Right lobe of liver (tissue), 6 donors: ENCODE measurements at regions not wholly inside any gene's neighbourhood (a gene's known extent, or its start where the extent isn't known, plus 50 kb on each side); places are given as distances from the start of the nearest gene placed in this dataset.
"Not testable (repeated sequence)": the region's sequence is repeated elsewhere in the genome, so short reads cannot be mapped to it uniquely, and the experiment has no call there.

ENCODE experiments used
- ATAC-seq, 4 donors: fragments of 200-7000 bp; cut with Tn5 transposase; one replicate each; pipeline ENCODE4 v1.9.1; 2020; ENCODE audit warnings: mild to moderate bottlenecking in 4 of 4, moderate library complexity in 4 of 4
- DNase-seq, 3 donors: peaks; one replicate each; pipeline ENCODE4 v3.0.0-alpha.2; 2020
- H3K27ac ChIP-seq, 3 donors: fragments of 200-600 bp; one replicate each; pipeline ENCODE4 v1.8.0; 2022
- H3K27me3 ChIP-seq, 2 donors: fragments of 200-600 bp; one replicate each; pipeline ENCODE4 v1.8.0; 2022
- H3K36me3 ChIP-seq, 4 donors: fragments of 200-600 bp; sonication (generic) in 1 of 4; one replicate each; pipeline versions ENCODE4 v1.5.1 to v1.8.0; 2017 to 2022; ENCODE audit warnings: control low read depth in 1 of 4
- H3K4me1 ChIP-seq, 4 donors: fragments of 200-600 bp; sonication (generic) in 1 of 4; one replicate each; pipeline versions ENCODE4 v1.5.1 to v1.8.0; 2017 to 2022; ENCODE audit warnings: control low read depth in 1 of 4
- H3K4me3 ChIP-seq, 3 donors: fragments of 200-600 bp; one replicate each; pipeline ENCODE4 v1.8.0; 2022
- H3K9me3 ChIP-seq, 4 donors: fragments of 200-600 bp; sonication (generic) in 1 of 4; one replicate each; pipeline versions ENCODE4 v1.5.1 to v1.8.0; 2017 to 2022; ENCODE audit warnings: control low read depth in 1 of 4
- POLR2A ChIP-seq: fragments of 450-650 bp; IDR thresholded peaks from one replicate; pipeline ENCODE4 v1.6.1; 2017; ENCODE audit warnings: antibody characterized with exemption, mild to moderate bottlenecking
- WGBS: methylation state at CpG from one replicate; pipeline ENCODE4 v1.1.6; 2018; ENCODE audit warnings: low coverage, low lambda C conversion rate; ENCODE audit not compliant: insufficient coverage; ENCODE audit errors: missing lambda C conversion rate; 5-methylcytosine and 5-hydroxymethylcytosine counted together
- intact Hi-C, 2 donors: fragments of 100-400 bp; cut with DNase I; formaldehyde crosslinking; loops; one replicate each; pipeline versions ENCODE4 v1.11.2 to v1.14.1; 2022
- TF ChIP-seq, protein P1 (sequence below), 4 donors: fragments of 200-600 bp in 3 of 4; fragments of 450-650 bp in 1 of 4; IDR thresholded peaks; one replicate each; pipeline versions ENCODE4 v1.5.1 to v1.8.0; 2016 to 2022; ENCODE audit warnings: antibody characterized with exemption in 4 of 4, mild to moderate bottlenecking in 2 of 4
- donor health status: DM: no; HTN: yes; CAD: no.
- donor health status: DM: no; HTN: no; CAD: no.
- donor health status: DM: no; HTN: no; CAD: no.
- donor health status: DM: no; HTN: yes; CAD: no.
- donor health status: DM: no; HTN: yes; CAD: no.

DNA sequence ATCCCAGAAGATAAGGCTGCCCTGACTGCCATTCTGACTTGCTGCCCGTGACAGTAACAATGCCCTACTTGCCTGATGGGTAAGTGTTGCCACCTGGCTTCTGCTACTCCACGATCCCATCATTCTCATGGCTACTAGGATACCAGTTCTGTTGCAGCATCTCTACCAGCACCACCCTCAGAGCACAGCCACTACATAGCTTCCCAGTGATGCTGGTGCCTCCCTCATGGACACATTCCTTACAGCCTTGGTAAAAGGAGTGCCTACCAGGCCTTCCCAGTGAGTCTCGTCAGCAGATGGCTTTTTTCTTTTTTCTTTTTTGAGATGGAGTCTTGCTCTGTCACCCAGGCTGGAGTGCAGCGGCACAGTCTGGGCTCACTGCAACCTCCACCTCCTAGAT, 84.4 kb upstream of the CMKLR1 start:
- WGBS: 56% methylated on average over 4 of the region's 4 CpGs
- Histone ChIP-seq H3K36me3 (no peaks in the 10 kb centered on the region), H3K27me3 (no peaks in the 10 kb centered on the region), H3K4me1 (no peaks in the 10 kb centered on the region), H3K4me3 (no peak overlapping the region), H3K27ac (no peak overlapping the region), H3K9me3 (no peaks in the 10 kb centered on the region)
- TF ChIP-seq, protein P1, sequence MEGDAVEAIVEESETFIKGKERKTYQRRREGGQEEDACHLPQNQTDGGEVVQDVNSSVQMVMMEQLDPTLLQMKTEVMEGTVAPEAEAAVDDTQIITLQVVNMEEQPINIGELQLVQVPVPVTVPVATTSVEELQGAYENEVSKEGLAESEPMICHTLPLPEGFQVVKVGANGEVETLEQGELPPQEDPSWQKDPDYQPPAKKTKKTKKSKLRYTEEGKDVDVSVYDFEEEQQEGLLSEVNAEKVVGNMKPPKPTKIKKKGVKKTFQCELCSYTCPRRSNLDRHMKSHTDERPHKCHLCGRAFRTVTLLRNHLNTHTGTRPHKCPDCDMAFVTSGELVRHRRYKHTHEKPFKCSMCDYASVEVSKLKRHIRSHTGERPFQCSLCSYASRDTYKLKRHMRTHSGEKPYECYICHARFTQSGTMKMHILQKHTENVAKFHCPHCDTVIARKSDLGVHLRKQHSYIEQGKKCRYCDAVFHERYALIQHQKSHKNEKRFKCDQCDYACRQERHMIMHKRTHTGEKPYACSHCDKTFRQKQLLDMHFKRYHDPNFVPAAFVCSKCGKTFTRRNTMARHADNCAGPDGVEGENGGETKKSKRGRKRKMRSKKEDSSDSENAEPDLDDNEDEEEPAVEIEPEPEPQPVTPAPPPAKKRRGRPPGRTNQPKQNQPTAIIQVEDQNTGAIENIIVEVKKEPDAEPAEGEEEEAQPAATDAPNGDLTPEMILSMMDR (IDR thresholded peaks at IDR 0.05): no peak
- no peak for TF ChIP-seq POLR2A
- DNase-seq (no peak), ATAC-seq (no peak)
- intact Hi-C loops: no loop called here

DNA sequence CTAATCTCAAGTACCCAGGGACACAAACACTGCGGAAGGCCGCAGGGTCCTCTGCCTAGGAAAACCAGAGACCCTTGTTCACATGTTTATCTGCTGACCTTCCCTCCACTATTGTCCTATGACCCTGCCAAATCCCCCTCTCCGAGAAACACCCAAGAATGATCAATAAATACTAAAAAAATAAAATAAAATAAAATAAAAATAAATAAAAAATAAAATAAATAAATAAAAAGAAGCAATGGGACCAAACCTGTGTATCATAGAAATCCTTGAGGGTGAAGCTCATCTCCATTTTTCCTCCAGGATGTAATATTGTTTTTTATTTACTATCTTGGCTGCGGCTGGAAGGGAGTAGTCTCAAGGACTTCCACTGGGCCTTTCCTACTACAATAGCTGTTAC, 82.0 kb upstream of the CMKLR1 start:
- intact Hi-C loops, H3K27me3 ChIP-seq, H3K4me3 ChIP-seq, H3K36me3 ChIP-seq, H3K9me3 ChIP-seq, H3K4me1 ChIP-seq, ATAC-seq, DNase-seq, H3K27ac ChIP-seq: not testable (repeated sequence)
- WGBS: 54% methylated on average over 2 of the region's 4 CpGs

DNA sequence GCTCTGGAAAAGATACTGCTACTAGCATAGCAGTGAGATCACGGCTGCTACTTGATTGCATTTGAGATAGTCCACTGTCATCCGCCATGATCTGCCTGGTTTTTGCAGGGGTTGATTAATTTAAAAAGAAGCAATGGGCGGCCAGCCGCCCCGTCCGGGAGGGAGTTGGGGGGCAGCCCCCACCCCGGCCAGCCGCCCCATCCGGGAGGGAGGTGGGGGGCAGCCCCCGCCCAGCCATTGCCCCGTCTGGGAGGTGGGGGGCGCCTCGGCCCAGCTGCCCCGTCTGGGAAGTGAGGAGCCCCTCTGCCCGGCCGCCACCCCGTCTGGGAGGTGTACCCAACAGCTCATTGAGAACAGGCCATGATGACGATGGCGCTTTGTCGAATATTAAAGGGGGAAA, 81.3 kb upstream of the CMKLR1 start:
- WGBS: 56% methylated on average over 9 of the region's 20 CpGs
- ATAC-seq, DNase-seq, H3K4me1 ChIP-seq, intact Hi-C loops, H3K4me3 ChIP-seq, H3K36me3 ChIP-seq, H3K27me3 ChIP-seq, H3K27ac ChIP-seq, H3K9me3 ChIP-seq: not testable (repeated sequence)

DNA sequence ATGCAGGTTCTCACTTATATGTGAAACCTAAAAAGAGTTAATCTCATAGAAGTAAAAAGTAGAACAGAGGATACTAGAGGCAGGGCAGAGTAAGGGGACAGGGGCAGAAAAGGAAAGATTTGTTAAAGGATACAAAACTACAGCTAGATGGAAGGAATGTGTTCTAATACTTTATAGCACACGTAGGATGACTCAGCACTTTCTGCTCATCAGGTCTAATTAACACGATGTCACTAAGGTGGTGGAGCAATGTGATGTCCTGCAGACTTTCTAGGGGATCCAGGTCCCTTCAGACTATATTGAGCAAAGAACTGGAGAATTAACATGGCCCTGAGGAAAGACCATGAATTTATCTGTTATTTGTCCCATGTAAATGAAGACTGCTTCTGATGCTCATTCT, 80.8 kb upstream of the CMKLR1 start:
- Histone ChIP-seq H3K4me1 (no peaks in the 10 kb centered on the region), H3K9me3 (no peaks in the 10 kb centered on the region)
- 94% methylated on average over 2 of the region's 2 CpGs for WGBS

DNA sequence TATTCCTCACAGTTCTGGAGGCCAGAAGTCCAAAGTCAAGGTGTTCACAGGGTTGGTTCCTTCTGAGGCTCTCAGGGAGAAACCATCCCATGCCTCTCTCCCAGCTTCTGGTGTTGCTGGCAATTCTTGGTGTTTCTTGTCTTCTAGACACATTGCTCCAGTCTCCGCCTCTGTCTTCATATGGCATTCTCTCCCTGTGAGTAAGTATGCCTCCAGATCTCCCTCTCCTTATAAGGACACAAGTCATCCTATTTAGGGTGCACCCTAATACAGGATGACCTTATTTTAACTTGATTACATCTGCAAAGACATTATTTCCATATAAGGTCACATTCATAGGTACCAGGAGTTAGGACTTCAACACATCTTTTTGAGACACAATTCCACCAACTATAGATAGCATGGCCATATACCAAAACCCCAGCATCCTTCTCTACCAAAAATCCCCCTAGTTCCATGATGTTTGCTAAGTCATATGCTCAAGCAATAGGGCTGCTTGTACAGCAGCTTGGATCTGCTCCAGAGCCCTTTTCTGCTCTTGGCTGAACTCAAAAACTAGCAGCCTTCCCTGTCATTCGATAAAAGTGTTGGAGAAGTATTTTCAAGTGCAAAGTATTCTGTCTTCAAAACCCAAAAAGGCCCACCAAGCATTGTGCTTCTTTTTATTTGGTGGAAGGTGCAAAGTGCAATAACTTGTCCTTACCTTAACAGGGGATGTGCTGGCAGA, 79.2 kb upstream of the CMKLR1 start:
- H3K36me3 ChIP-seq: no peaks in the 10 kb centered on the region
- WGBS: 56% methylated on average over 2 of the region's 2 CpGs
- H3K9me3 ChIP-seq: no peaks in the 10 kb centered on the region
- TF ChIP-seq, protein P1 (IDR thresholded peaks at IDR 0.05): no peak
- no peak for TF ChIP-seq POLR2A
- no peak overlapping the region for H3K4me3 ChIP-seq
- no peak overlapping the region for H3K27ac ChIP-seq
- no peak for DNase-seq
- no peaks in the 10 kb centered on the region for H3K27me3 ChIP-seq
- no peak for ATAC-seq
- intact Hi-C loops: no loop called here
- H3K4me1 ChIP-seq: no peaks in the 10 kb centered on the region

More for the DNA sequence above, 80.8 kb upstream of the CMKLR1 start:
- DNase-seq: no peak
- Histone ChIP-seq H3K36me3 (no peaks in the 10 kb centered on the region), H3K27ac (no peak overlapping the region), H3K4me3 (no peak overlapping the region), H3K27me3 (no peaks in the 10 kb centered on the region)
- no peak for ATAC-seq
- intact Hi-C loops: no loop called here
- TF ChIP-seq POLR2A: no peak
- TF ChIP-seq, protein P1 (IDR thresholded peaks at IDR 0.05): no peak
